Psoas muscle (tissue), 7 donors: ENCODE measurements at regions not wholly inside any gene's neighbourhood (a gene's known extent, or its start where the extent isn't known, plus 50 kb on each side); places are given as distances from the start of the nearest gene placed in this dataset.

Experiments used
- ATAC-seq, 4 donors: fragments of 200-7000 bp; cut with Tn5 transposase; one replicate each; pipeline ENCODE4 v1.9.1; 2020; ENCODE audit warnings: moderate library complexity in 3 of 4, mild to moderate bottlenecking in 2 of 4
- DNase-seq, 2 donors: peaks; one replicate each; pipeline ENCODE4 v3.0.0-alpha.2; 2020
- H3K27ac ChIP-seq: fragments of 200-600 bp; one replicate; pipeline ENCODE4 v1.8.0; 2022
- H3K27me3 ChIP-seq, 3 donors: fragments of 200-600 bp in 1 of 3; one replicate each; pipeline versions ENCODE4 v1.6.1 to v1.8.0; 2013 to 2022; ENCODE audit warnings: low read length in 2 of 3, mild to moderate bottlenecking in 2 of 3, moderate library complexity in 1 of 3; ENCODE audit not compliant: insufficient read depth in 3 of 3
- H3K36me3 ChIP-seq, 2 donors: fragments of 200-600 bp in 1 of 2; one replicate each; pipeline versions ENCODE4 v1.6.1 to v1.8.0; 2013 to 2022; ENCODE audit warnings: low read depth in 1 of 2, mild to moderate bottlenecking in 1 of 2, moderate library complexity in 1 of 2; ENCODE audit not compliant: insufficient read depth in 1 of 2
- H3K4me1 ChIP-seq: fragments of 200-600 bp; one replicate; pipeline ENCODE4 v1.8.0; 2022
- H3K4me3 ChIP-seq: fragments of 200-600 bp; one replicate; pipeline ENCODE4 v1.8.0; 2022; ENCODE audit warnings: mild to moderate bottlenecking
- H3K9me3 ChIP-seq: fragments of 200-600 bp; one replicate; pipeline ENCODE4 v1.8.0; 2022
- WGBS, 3 donors: extraction: QIAGEN DNeasy Blood & Tissue Kit; methylation state at CpG; one replicate each; pipeline versions ENCODE4 v1.1.6 to v1.1.7; 2013; 5-methylcytosine and 5-hydroxymethylcytosine counted together
- intact Hi-C, 2 donors: fragments of 100-400 bp; cut with DNase I; formaldehyde crosslinking; loops; one replicate each; pipeline versions ENCODE4 v1.11.0 to v1.14.2; 2022
- TF ChIP-seq, protein P1 (sequence below): fragments of 200-600 bp; IDR thresholded peaks from one replicate; pipeline ENCODE4 v1.8.0; 2022; ENCODE audit warnings: antibody characterized with exemption
- donor health status: healthy with polysubstance abuse.
- donor health status: DM: no; HTN: no; CAD: no; lungs with moderate emphysema.
- donor health status: Bipolar disorder and iron deficiency.
- donor health status: healthy.
- donor health status: DM: yes; HTN: yes; CAD: no.
- donor health status: DM: no; HTN: no; CAD: no.
- donor health status: DM: yes; HTN: yes; CAD: no.

DNA sequence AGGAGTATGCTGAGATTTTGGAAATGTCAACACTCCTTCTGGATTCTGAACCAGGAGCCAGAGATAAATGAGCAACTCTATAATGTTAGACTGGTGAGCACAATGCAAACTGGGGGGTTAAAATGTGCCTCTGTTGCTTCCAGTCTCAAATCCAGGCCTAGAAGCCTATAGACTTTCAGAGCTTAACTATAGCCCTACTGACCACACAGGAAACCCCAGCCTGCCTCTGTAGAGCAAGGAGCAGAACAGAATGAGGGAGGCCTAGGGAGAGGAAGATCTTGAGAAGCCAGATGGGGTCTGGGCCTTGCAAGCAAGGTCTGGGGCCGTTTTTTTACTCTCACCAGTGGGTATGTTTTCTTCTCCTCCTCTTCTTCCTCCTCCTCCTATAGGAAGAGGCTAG lies 225.4 kb upstream of the KITLG start:
- H3K27ac ChIP-seq: no peak overlapping the region
- H3K9me3 ChIP-seq: no peaks in the 10 kb centered on the region
- H3K27me3 ChIP-seq: no peaks in the 10 kb centered on the region
- H3K4me1 ChIP-seq: no peaks in the 10 kb centered on the region
- no peak overlapping the region for H3K4me3 ChIP-seq
- 25 to 38% (median 31%) methylated on average over 1 of the region's 1 CpG for WGBS, 3 donors
- DNase-seq (no peak), ATAC-seq (no peak)
- no peaks in the 10 kb centered on the region for H3K36me3 ChIP-seq
- TF ChIP-seq, protein P1, sequence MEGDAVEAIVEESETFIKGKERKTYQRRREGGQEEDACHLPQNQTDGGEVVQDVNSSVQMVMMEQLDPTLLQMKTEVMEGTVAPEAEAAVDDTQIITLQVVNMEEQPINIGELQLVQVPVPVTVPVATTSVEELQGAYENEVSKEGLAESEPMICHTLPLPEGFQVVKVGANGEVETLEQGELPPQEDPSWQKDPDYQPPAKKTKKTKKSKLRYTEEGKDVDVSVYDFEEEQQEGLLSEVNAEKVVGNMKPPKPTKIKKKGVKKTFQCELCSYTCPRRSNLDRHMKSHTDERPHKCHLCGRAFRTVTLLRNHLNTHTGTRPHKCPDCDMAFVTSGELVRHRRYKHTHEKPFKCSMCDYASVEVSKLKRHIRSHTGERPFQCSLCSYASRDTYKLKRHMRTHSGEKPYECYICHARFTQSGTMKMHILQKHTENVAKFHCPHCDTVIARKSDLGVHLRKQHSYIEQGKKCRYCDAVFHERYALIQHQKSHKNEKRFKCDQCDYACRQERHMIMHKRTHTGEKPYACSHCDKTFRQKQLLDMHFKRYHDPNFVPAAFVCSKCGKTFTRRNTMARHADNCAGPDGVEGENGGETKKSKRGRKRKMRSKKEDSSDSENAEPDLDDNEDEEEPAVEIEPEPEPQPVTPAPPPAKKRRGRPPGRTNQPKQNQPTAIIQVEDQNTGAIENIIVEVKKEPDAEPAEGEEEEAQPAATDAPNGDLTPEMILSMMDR: no peak
- intact Hi-C loops: no loop called here

DNA sequence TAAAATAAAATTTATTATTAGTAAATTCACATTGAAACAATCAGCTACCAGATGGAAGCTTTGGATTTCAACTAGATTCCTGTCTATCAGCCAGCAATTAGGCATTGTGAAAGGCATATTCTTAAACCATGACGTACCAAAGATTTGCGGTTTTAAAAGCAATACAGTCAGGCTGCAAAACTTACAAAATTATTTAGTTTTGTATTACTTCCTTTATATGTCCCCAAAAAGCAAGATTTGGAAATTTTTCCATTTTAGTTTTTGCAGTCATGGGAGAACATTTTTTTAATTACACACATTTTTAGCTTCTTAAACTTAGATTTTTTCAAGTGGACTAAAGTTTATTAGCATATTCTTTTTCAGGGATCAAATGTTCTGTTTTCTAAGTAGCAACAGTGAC lies 225.0 kb upstream of the KITLG start:
- H3K4me1 ChIP-seq: no peaks in the 10 kb centered on the region
- no peak for DNase-seq
- no peak overlapping the region for H3K4me3 ChIP-seq
- no peaks in the 10 kb centered on the region for H3K27me3 ChIP-seq
- no peak for ATAC-seq
- H3K27ac ChIP-seq: no peak overlapping the region
- WGBS, 3 donors: 60 to 73% (median 71%) methylated on average over 2 of the region's 2 CpGs
- H3K9me3 ChIP-seq: no peaks in the 10 kb centered on the region
- intact Hi-C loops: no loop called here
- no peaks in the 10 kb centered on the region for H3K36me3 ChIP-seq
- TF ChIP-seq, protein P1: no peak

DNA sequence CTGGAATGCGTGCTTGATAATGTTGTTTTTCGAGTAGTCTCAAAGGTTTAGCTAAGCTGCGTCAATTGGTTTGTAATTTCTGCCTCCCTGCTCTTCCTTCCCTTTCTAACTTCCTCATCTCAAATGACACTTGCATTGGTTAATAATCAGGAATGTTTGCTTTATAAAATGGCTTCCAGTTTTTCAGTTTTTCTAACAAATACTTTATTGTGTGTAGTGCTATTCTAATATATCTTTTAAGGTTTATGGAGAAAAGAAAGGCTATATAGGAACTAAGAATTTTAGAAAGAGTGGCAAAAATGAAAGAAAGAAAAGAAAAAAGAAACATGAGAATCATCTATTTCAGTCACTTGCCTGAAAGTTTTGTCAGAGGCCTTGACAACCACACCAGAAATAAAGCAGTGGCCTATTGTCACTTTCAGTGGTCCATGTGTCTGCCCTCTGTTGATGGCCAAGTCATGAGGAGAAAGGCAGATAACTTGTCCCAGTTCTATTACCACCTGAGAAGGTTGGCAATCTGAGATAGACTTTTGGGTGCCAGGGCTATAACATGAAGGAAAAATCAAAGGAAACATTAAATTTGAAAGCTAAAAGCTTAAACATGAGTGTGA lies 221.9 kb upstream of the KITLG start:
- no peaks in the 10 kb centered on the region for H3K4me1 ChIP-seq
- 29 to 41% (median 33%) methylated on average over 3 of the region's 3 CpGs for WGBS, 3 donors
- H3K36me3 ChIP-seq: no peaks in the 10 kb centered on the region
- no peaks in the 10 kb centered on the region for H3K9me3 ChIP-seq
- ATAC-seq: no peak
- TF ChIP-seq, protein P1: no peak
- no peak overlapping the region for H3K27ac ChIP-seq
- no peak for DNase-seq
- H3K4me3 ChIP-seq: no peak overlapping the region
- no peaks in the 10 kb centered on the region for H3K27me3 ChIP-seq
- intact Hi-C loops: no loop called here

GRCh38 chr12:88801227-88802095 lies 221.2 kb upstream of the KITLG start:
- H3K27ac ChIP-seq: no peak overlapping the region
- no peaks in the 10 kb centered on the region for H3K9me3 ChIP-seq
- DNase-seq: no peak
- TF ChIP-seq, protein P1: no peak
- ATAC-seq: no peak
- no peaks in the 10 kb centered on the region for H3K27me3 ChIP-seq
- no peaks in the 10 kb centered on the region for H3K4me1 ChIP-seq
- intact Hi-C loops: no loop called here
- no peak overlapping the region for H3K4me3 ChIP-seq
- 64 to 85% (median 69%) methylated on average over 1 of the region's 1 CpG for WGBS, 3 donors
- no peaks in the 10 kb centered on the region for H3K36me3 ChIP-seq
